OCI-LY3 (cell line): ENCODE measurements at regions not wholly inside any gene's neighbourhood (a gene's known extent, or its start where the extent isn't known, plus 50 kb on each side); places are given as distances from the start of the nearest gene placed in this dataset.

Experiments used
- H2AFZ ChIP-seq: fragments of 200-600, 300-600 bp; shearing (Covaris generic); 2 replicates; pipeline ENCODE4 v1.6.0; 2014; ENCODE audit warnings: antibody characterized with exemption, low read depth, low read length
- H3K27ac ChIP-seq: fragments of 200-600, 300-600 bp; sonication (generic); 2 replicates; pipeline ENCODE4 v1.5.1; 2014; ENCODE audit warnings: mild to moderate bottlenecking, low read length, moderate library complexity, mixed read lengths
- H3K27me3 ChIP-seq: fragments of 200-600, 300-600 bp; sonication (generic); 2 replicates; pipeline ENCODE4 v1.6.1; 2014; ENCODE audit warnings: low read depth, low read length, mixed read lengths
- H3K36me3 ChIP-seq: fragments of 200-600, 300-600 bp; sonication (generic); replicated peaks from 2 replicates; pipeline ENCODE3; 2014; ENCODE audit warnings: low read depth, low read length, mixed read lengths
- H3K4me1 ChIP-seq: fragments of 300-600, 200-600 bp; sonication (generic); 2 replicates; pipeline ENCODE4 v1.6.1; 2014; ENCODE audit warnings: low read length, mixed read lengths
- H3K4me2 ChIP-seq: fragments of 200-600, 300-600 bp; sonication (generic); 2 replicates; pipeline ENCODE4 v1.6.1; 2014; ENCODE audit warnings: low read length, mixed read lengths
- H3K4me3 ChIP-seq: fragments of 300-600, 200-600 bp; sonication (generic); 2 replicates; pipeline ENCODE4 v1.5.1; 2014; ENCODE audit warnings: antibody characterized with exemption, mild to moderate bottlenecking, low read length, moderate library complexity
- H3K79me2 ChIP-seq: fragments of 300-600, 200-600 bp; shearing (Covaris generic); 2 replicates; pipeline ENCODE4 v1.6.1; 2014; ENCODE audit warnings: mild to moderate bottlenecking, low read length, mixed read lengths
- H3K9ac ChIP-seq: fragments of 300-600, 200-600 bp; shearing (Covaris generic); 2 replicates; pipeline ENCODE4 v1.6.0; 2014; ENCODE audit warnings: mild to moderate bottlenecking, low read length, moderate library complexity
- H3K9me3 ChIP-seq: fragments of 200-600, 300-600 bp; shearing (Covaris generic); 2 replicates; pipeline ENCODE4 v1.6.1; 2014; ENCODE audit warnings: low read length, mixed read lengths; ENCODE audit not compliant: insufficient read depth
- H4K20me1 ChIP-seq: fragments of 200-600, 300-600 bp; sonication (generic); 2 replicates; pipeline ENCODE4 v1.6.1; 2016; ENCODE audit warnings: low read length, mixed read lengths; ENCODE audit not compliant: insufficient read depth
- EZH2phosphoT487 ChIP-seq: fragments of 200-600 bp; shearing (Covaris generic); IDR thresholded peaks from 2 replicates; pipeline ENCODE4 v1.6.1; 2018; ENCODE audit warnings: antibody characterized with exemption, mixed run types, low read depth
- TF ChIP-seq, protein P1 (sequence below): fragments of 200-600, 300-600 bp; sonication (generic); IDR thresholded peaks from 2 replicates; pipeline ENCODE4 v1.5.1; 2014; ENCODE audit warnings: antibody characterized with exemption, low read length, low read depth

DNA sequence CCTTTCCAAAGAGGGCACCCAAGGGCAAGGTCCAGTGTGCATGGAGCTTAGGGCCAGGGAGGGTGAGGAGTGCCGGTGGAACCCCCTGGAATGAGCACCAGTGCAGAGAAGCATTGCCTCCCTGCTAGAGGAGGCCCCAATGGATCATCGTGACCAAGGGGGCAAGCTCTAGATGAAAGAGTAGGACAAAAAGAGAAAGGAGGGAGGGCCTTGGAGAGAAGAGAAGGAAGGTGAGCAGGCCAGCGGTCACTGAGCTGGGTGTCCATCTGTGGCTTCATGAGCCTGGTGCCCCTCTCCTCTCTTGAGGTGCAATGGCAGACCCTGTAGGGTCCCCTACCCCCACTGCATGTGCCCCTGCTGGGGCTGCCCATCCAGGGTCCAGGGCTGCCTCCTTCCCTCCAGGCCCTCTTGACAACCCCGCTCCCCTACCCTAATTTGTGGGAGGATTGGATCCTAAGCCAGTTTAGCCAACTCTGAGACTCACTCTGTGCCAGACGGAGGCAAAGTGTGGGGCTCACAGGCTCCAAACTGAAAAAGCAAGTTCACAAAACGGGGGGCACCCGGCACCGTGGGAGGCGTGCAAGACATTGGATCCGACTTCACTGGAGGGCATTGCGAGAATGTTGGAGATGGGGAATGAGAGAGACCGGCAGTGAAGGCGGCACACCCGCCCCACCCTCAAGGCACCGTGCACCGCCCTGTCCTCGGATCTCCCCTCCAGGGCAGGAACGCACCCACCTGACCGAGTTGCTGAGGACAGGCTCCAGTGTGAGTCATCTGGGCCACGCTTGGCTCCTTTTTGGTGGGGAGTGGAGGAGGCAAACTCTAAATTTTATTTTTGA, 207.5 kb downstream of the KIF26A start:
- Histone ChIP-seq H3K9me3 (no peaks in the 10 kb centered on the region), H3K4me1 (no peaks in the 10 kb centered on the region), H2AFZ (no peak overlapping the region), H3K79me2 (no peaks in the 10 kb centered on the region), H3K9ac (no peak overlapping the region), H3K4me3 (no peak overlapping the region), H3K27me3 (peaks cover 4% of the 10 kb centered on the region; the same call in 1 of the 2 replicates), H4K20me1 (no peaks in the 10 kb centered on the region), H3K4me2 (no peak overlapping the region), H3K36me3 (no peaks in the 10 kb centered on the region), H3K27ac (no peak overlapping the region)
- TF ChIP-seq, protein P1, sequence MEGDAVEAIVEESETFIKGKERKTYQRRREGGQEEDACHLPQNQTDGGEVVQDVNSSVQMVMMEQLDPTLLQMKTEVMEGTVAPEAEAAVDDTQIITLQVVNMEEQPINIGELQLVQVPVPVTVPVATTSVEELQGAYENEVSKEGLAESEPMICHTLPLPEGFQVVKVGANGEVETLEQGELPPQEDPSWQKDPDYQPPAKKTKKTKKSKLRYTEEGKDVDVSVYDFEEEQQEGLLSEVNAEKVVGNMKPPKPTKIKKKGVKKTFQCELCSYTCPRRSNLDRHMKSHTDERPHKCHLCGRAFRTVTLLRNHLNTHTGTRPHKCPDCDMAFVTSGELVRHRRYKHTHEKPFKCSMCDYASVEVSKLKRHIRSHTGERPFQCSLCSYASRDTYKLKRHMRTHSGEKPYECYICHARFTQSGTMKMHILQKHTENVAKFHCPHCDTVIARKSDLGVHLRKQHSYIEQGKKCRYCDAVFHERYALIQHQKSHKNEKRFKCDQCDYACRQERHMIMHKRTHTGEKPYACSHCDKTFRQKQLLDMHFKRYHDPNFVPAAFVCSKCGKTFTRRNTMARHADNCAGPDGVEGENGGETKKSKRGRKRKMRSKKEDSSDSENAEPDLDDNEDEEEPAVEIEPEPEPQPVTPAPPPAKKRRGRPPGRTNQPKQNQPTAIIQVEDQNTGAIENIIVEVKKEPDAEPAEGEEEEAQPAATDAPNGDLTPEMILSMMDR, result no peak
- TF ChIP-seq EZH2phosphoT487, result no peak

- Histone ChIP-seq H3K36me3 (no peaks in the 10 kb centered on the region), H3K9ac (no peak overlapping the region), H3K4me2 (no peak overlapping the region), H2AFZ (no peak overlapping the region), H3K79me2 (no peaks in the 10 kb centered on the region), H3K9me3 (no peaks in the 10 kb centered on the region), H3K4me1 (no peaks in the 10 kb centered on the region), H3K27ac (no peak overlapping the region), H4K20me1 (no peaks in the 10 kb centered on the region), H3K4me3 (no peak overlapping the region), H3K27me3 (peaks cover 4% of the 10 kb centered on the region; the same call in 1 of the 2 replicates)
- no peak for TF ChIP-seq EZH2phosphoT487
- TF ChIP-seq, protein P1, result no peak
Observed at GRCh38 chr14:104346608-104347007, 208.2 kb downstream of the KIF26A start.

DNA sequence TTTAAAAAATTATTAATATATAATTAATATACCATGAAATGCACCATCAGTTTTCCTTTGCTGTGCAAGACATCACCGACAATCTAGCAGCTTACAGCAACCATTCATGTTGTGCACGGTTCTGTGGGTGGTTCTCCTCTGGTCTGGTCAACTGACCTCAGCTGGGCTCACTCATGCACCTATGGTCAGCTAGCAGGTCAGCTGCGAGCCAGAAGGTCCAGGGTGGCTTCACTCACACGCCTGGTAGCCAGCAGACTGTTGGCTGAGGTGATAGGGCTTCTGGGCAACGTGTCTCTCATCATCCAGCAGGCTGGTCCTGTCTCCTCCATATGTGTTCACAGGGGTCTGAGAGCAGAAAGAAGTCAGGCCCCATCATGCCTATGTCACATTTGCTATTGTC, 210.4 kb downstream of the KIF26A start:
- Histone ChIP-seq H4K20me1 (no peaks in the 10 kb centered on the region), H3K4me2 (no peak overlapping the region), H3K4me1 (no peaks in the 10 kb centered on the region), H3K27me3 (peaks cover 4% of the 10 kb centered on the region; the same call in 1 of the 2 replicates), H3K36me3 (no peaks in the 10 kb centered on the region), H2AFZ (no peak overlapping the region), H3K79me2 (no peaks in the 10 kb centered on the region), H3K27ac (no peak overlapping the region), H3K9me3 (no peaks in the 10 kb centered on the region), H3K9ac (no peak overlapping the region), H3K4me3 (no peak overlapping the region)
- no peak for TF ChIP-seq EZH2phosphoT487
- TF ChIP-seq, protein P1, result no peak

- Histone ChIP-seq H3K9ac (no peak overlapping the region), H2AFZ (no peak overlapping the region), H3K4me1 (no peaks in the 10 kb centered on the region), H3K9me3 (no peaks in the 10 kb centered on the region), H3K36me3 (no peaks in the 10 kb centered on the region), H3K4me3 (no peak overlapping the region), H3K79me2 (no peaks in the 10 kb centered on the region), H4K20me1 (no peaks in the 10 kb centered on the region), H3K27ac (no peak overlapping the region), H3K4me2 (no peak overlapping the region), H3K27me3 (peaks cover 4% of the 10 kb centered on the region; the same call in 1 of the 2 replicates)
- no peak for TF ChIP-seq EZH2phosphoT487
Observed at GRCh38 chr14:104349950-104350349, 211.6 kb downstream of the KIF26A start.
